Mesenchymal stem cell (in vitro differentiated cells and primary cell): ENCODE measurements at regions not wholly inside any gene's neighbourhood (a gene's known extent, or its start where the extent isn't known, plus 50 kb on each side); places are given as distances from the start of the nearest gene placed in this dataset.

Source experiments
- DNase-seq: peaks from one replicate; pipeline ENCODE4 v3.0.0-alpha.2; 2013
- H2AFZ ChIP-seq: one replicate; pipeline ENCODE4 v1.6.1; 2013; ENCODE audit warnings: low read depth, mild to moderate bottlenecking, control low read depth, inconsistent platforms, low read length, moderate library complexity
- H2AK5ac ChIP-seq: 2 replicates; pipeline ENCODE4 v1.6.1; 2013; ENCODE audit warnings: low read length, moderate library complexity, mild to moderate bottlenecking, inconsistent platforms; ENCODE audit not compliant: severe bottlenecking
- H2BK120ac ChIP-seq: one replicate; pipeline ENCODE4 v1.6.1; 2013; ENCODE audit warnings: low read depth, mild to moderate bottlenecking, inconsistent platforms, low read length, moderate library complexity
- H2BK12ac ChIP-seq, 2 experiments: one replicate each; pipeline ENCODE4 v1.6.1; 2013; ENCODE audit warnings: inconsistent platforms in 2 of 2, low read length in 2 of 2, mild to moderate bottlenecking in 2 of 2, moderate library complexity in 2 of 2, control low read depth in 1 of 2
- H2BK15ac ChIP-seq: one replicate; pipeline ENCODE4 v1.6.1; 2013; ENCODE audit warnings: mild to moderate bottlenecking, low read depth, inconsistent platforms; ENCODE audit not compliant: poor library complexity, severe bottlenecking
- H2BK5ac ChIP-seq: 2 replicates; pipeline ENCODE4 v1.6.1; 2013; ENCODE audit warnings: low read depth, mild to moderate bottlenecking, low read length, control low read depth, inconsistent platforms; ENCODE audit not compliant: poor library complexity, severe bottlenecking
- H3K14ac ChIP-seq, 2 experiments: one replicate each; pipeline ENCODE4 v1.6.1; 2013; ENCODE audit warnings: inconsistent platforms in 2 of 2, low read length in 2 of 2, control low read depth in 1 of 2, mild to moderate bottlenecking in 1 of 2, moderate library complexity in 1 of 2
- H3K18ac ChIP-seq, 2 experiments: one replicate each; pipeline ENCODE4 v1.6.1; 2013; ENCODE audit warnings: inconsistent platforms in 2 of 2, low read length in 2 of 2, control low read depth in 1 of 2, low read depth in 1 of 2, mild to moderate bottlenecking in 1 of 2
- H3K23ac ChIP-seq, 2 experiments: one replicate each; pipeline ENCODE4 v1.6.1; 2013; ENCODE audit warnings: inconsistent platforms in 2 of 2, low read length in 2 of 2, mild to moderate bottlenecking in 2 of 2, moderate library complexity in 2 of 2, control low read depth in 1 of 2
- H3K27ac ChIP-seq: 2 replicates; pipeline ENCODE4 v1.5.1; 2013; ENCODE audit warnings: mild to moderate bottlenecking, moderate library complexity, low read length, control low read depth, inconsistent platforms; ENCODE audit not compliant: poor library complexity, severe bottlenecking
- H3K27me3 ChIP-seq, 2 experiments: 2 replicates each; pipeline versions ENCODE4 v1.6.1 to v1.7.0; 2013; ENCODE audit warnings: low read length in 2 of 2, mild to moderate bottlenecking in 2 of 2, moderate library complexity in 2 of 2, control low read depth in 1 of 2, inconsistent platforms in 1 of 2; ENCODE audit not compliant: control insufficient read depth in 1 of 2, insufficient read depth in 1 of 2
- H3K36me3 ChIP-seq, 2 experiments: 2 replicates each; pipeline versions ENCODE4 v1.6.1 to v1.7.0; 2013; ENCODE audit warnings: low read length in 2 of 2, control low read depth in 1 of 2, inconsistent platforms in 1 of 2, low read depth in 1 of 2, mild to moderate bottlenecking in 1 of 2; ENCODE audit not compliant: insufficient read depth in 2 of 2, control insufficient read depth in 1 of 2
- H3K4ac ChIP-seq, 2 experiments: one replicate each; pipeline ENCODE4 v1.6.1; 2013; ENCODE audit warnings: inconsistent platforms in 2 of 2, low read length in 2 of 2, mild to moderate bottlenecking in 2 of 2, moderate library complexity in 2 of 2, control low read depth in 1 of 2, low read depth in 1 of 2
- H3K4me1 ChIP-seq: 2 replicates; pipeline ENCODE4 v1.6.1; 2013; ENCODE audit warnings: low read depth, low read length, control low read depth; ENCODE audit not compliant: control insufficient read depth, insufficient read depth
- H3K4me2 ChIP-seq: 2 replicates; pipeline ENCODE4 v1.6.1; 2013; ENCODE audit warnings: low read length, mild to moderate bottlenecking, inconsistent platforms; ENCODE audit not compliant: poor library complexity, severe bottlenecking
- H3K4me3 ChIP-seq, 2 experiments: 2 replicates each; pipeline versions ENCODE4 v1.5.1 to v1.7.0; 2013; ENCODE audit warnings: low read length in 2 of 2, mild to moderate bottlenecking in 2 of 2, control low read depth in 1 of 2, low read depth in 1 of 2; ENCODE audit not compliant: insufficient read depth in 1 of 2
- H3K79me1 ChIP-seq: replicated peaks from 2 replicates; pipeline ENCODE4 v1.6.1; 2013; ENCODE audit warnings: mild to moderate bottlenecking, control low read depth, low read length, inconsistent platforms; ENCODE audit not compliant: poor library complexity, severe bottlenecking
- H3K9ac ChIP-seq: 2 replicates; pipeline ENCODE4 v1.7.0; 2013; ENCODE audit warnings: mild to moderate bottlenecking, low read length, moderate library complexity
- H3K9me3 ChIP-seq: 2 replicates; pipeline ENCODE4 v1.7.0; 2013; ENCODE audit warnings: mild to moderate bottlenecking, low read length; ENCODE audit not compliant: control insufficient read depth
- H4K8ac ChIP-seq: one replicate; pipeline ENCODE4 v1.6.1; 2013; ENCODE audit warnings: inconsistent platforms, mild to moderate bottlenecking, low read length, moderate library complexity
- H4K91ac ChIP-seq: one replicate; pipeline ENCODE4 v1.6.1; 2013; ENCODE audit warnings: mild to moderate bottlenecking, low read length, inconsistent platforms
- WGBS: methylation state at CpG from one replicate; pipeline ENCODE4 v1.1.7; 2013; ENCODE audit warnings: mixed read lengths; 5-methylcytosine and 5-hydroxymethylcytosine counted together

GRCh38 chr5:38168029-38168428, 90.3 kb upstream of the EGFLAM start:
- 56% methylated on average over 2 of the region's 2 CpGs for WGBS
- no peak overlapping the region for H3K23ac ChIP-seq
- DNase-seq: no peak
- no peak overlapping the region for H2AFZ ChIP-seq
- H2AK5ac ChIP-seq: no peak overlapping the region
- no peak overlapping the region for H2BK12ac ChIP-seq
- H3K4ac ChIP-seq: no peak overlapping the region
- H3K18ac ChIP-seq: no peak overlapping the region
- no peaks in the 10 kb centered on the region for H3K36me3 ChIP-seq
- H3K9me3 ChIP-seq: peaks cover 4% of the 10 kb centered on the region
- no peak overlapping the region for H3K14ac ChIP-seq
- H3K27me3 ChIP-seq: peaks cover 21 to 55% of the 10 kb centered on the region in 2 experiments
- no peak overlapping the region for H3K4me3 ChIP-seq
- no peaks in the 10 kb centered on the region for H3K79me1 ChIP-seq
- H2BK5ac ChIP-seq: no peak overlapping the region
- no peak overlapping the region for H3K27ac ChIP-seq
- no peak overlapping the region for H2BK15ac ChIP-seq
- no peak overlapping the region for H2BK120ac ChIP-seq
- H4K8ac ChIP-seq: no peak overlapping the region
- H3K4me2 ChIP-seq: no peak overlapping the region
- no peaks in the 10 kb centered on the region for H3K4me1 ChIP-seq
- no peak overlapping the region for H3K9ac ChIP-seq
- no peak overlapping the region for H4K91ac ChIP-seq

GRCh38 chr5:38167562-38167996, 90.8 kb upstream of the EGFLAM start:
- Histone ChIP-seq H3K27ac (no peak overlapping the region), H3K23ac (no peak overlapping the region), H3K4me3 (no peak overlapping the region), H2BK5ac (no peak overlapping the region), H2AK5ac (no peak overlapping the region), H3K4me1 (no peaks in the 10 kb centered on the region), H4K91ac (no peak overlapping the region), H2BK15ac (no peak overlapping the region), H3K27me3 (peaks cover 21 to 55% of the 10 kb centered on the region in 2 experiments), H3K4ac (no peak overlapping the region), H2AFZ (no peak overlapping the region), H3K14ac (no peak overlapping the region), H3K9ac (no peak overlapping the region), H4K8ac (no peak overlapping the region), H2BK12ac (no peak overlapping the region), H3K36me3 (no peaks in the 10 kb centered on the region), H3K18ac (no peak overlapping the region), H2BK120ac (no peak overlapping the region), H3K79me1 (no peaks in the 10 kb centered on the region), H3K9me3 (peaks cover 4% of the 10 kb centered on the region), H3K4me2 (no peak overlapping the region)
- DNase-seq: no peak
- WGBS: 59% methylated on average over 12 of the region's 12 CpGs

- H4K8ac ChIP-seq: no peak overlapping the region
- H3K9me3 ChIP-seq: peaks cover 4% of the 10 kb centered on the region
- H4K91ac ChIP-seq: no peak overlapping the region
- H3K4me2 ChIP-seq: no peak overlapping the region
- no peak overlapping the region for H2BK5ac ChIP-seq
- H3K27ac ChIP-seq: no peak overlapping the region
- no peak for DNase-seq
- H3K18ac ChIP-seq: no peak overlapping the region
- no peak overlapping the region for H2AFZ ChIP-seq
- no peak overlapping the region for H2BK120ac ChIP-seq
- no peaks in the 10 kb centered on the region for H3K36me3 ChIP-seq
- peaks cover 21 to 59% of the 10 kb centered on the region in 2 experiments for H3K27me3 ChIP-seq
- H3K4ac ChIP-seq: no peak overlapping the region
- H3K14ac ChIP-seq: no peak overlapping the region
- no peak overlapping the region for H2BK15ac ChIP-seq
- H3K23ac ChIP-seq: no peak overlapping the region
- no peaks in the 10 kb centered on the region for H3K79me1 ChIP-seq
- H3K4me3 ChIP-seq: no peak overlapping the region
- no peaks in the 10 kb centered on the region for H3K4me1 ChIP-seq
- H3K9ac ChIP-seq: no peak overlapping the region
- H2BK12ac ChIP-seq: no peak overlapping the region
- WGBS: 85% methylated on average over 10 of the region's 11 CpGs
- no peak overlapping the region for H2AK5ac ChIP-seq
These were observed 91.5 kb upstream of the EGFLAM start for GRCh38 chr5:38166832-38167231.

GRCh38 chr5:38165435-38165834, 92.9 kb upstream of the EGFLAM start:
- no peak overlapping the region for H3K9ac ChIP-seq
- no peaks in the 10 kb centered on the region for H3K4me1 ChIP-seq
- no peak overlapping the region for H3K4ac ChIP-seq
- H2AFZ ChIP-seq: no peak overlapping the region
- no peak overlapping the region for H4K91ac ChIP-seq
- no peak overlapping the region for H3K14ac ChIP-seq
- peaks cover 21 to 63% of the 10 kb centered on the region in 2 experiments for H3K27me3 ChIP-seq
- H3K4me3 ChIP-seq: no peak overlapping the region
- no peak overlapping the region for H2BK12ac ChIP-seq
- H2BK120ac ChIP-seq: no peak overlapping the region
- no peak overlapping the region for H3K27ac ChIP-seq
- no peaks in the 10 kb centered on the region for H3K36me3 ChIP-seq
- H3K9me3 ChIP-seq: peaks cover 4% of the 10 kb centered on the region
- no peak overlapping the region for H3K23ac ChIP-seq
- H3K18ac ChIP-seq: no peak overlapping the region
- no peak overlapping the region for H2BK15ac ChIP-seq
- DNase-seq: no peak
- no peak overlapping the region for H3K4me2 ChIP-seq
- WGBS: 97% methylated on average over 12 of the region's 12 CpGs
- no peak overlapping the region for H4K8ac ChIP-seq
- H2AK5ac ChIP-seq: no peak overlapping the region
- no peaks in the 10 kb centered on the region for H3K79me1 ChIP-seq
- H2BK5ac ChIP-seq: no peak overlapping the region
